ENCODE measurements at regions not wholly inside any gene's neighbourhood (a gene's known extent, or its start where the extent isn't known, plus 50 kb on each side); places are given as distances from the start of the nearest gene placed in this dataset.

- no peak overlapping the region for H3K27ac ChIP-seq
- H3K27me3 ChIP-seq = peaks cover 0 to 39% (median 5%) of the 10 kb centered on the region in 3 donors
- TF ChIP-seq EP300 (IDR thresholded peaks at IDR 0.05) = no peak
- TF ChIP-seq, protein P1, sequence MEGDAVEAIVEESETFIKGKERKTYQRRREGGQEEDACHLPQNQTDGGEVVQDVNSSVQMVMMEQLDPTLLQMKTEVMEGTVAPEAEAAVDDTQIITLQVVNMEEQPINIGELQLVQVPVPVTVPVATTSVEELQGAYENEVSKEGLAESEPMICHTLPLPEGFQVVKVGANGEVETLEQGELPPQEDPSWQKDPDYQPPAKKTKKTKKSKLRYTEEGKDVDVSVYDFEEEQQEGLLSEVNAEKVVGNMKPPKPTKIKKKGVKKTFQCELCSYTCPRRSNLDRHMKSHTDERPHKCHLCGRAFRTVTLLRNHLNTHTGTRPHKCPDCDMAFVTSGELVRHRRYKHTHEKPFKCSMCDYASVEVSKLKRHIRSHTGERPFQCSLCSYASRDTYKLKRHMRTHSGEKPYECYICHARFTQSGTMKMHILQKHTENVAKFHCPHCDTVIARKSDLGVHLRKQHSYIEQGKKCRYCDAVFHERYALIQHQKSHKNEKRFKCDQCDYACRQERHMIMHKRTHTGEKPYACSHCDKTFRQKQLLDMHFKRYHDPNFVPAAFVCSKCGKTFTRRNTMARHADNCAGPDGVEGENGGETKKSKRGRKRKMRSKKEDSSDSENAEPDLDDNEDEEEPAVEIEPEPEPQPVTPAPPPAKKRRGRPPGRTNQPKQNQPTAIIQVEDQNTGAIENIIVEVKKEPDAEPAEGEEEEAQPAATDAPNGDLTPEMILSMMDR (IDR thresholded peaks at IDR 0.05) = no peak
- no peak for TF ChIP-seq POLR2AphosphoS5 (IDR thresholded peaks at IDR 0.05)
- TF ChIP-seq POLR2A (IDR thresholded peaks at IDR 0.05) = no peak
- no peaks in the 10 kb centered on the region for H3K9me3 ChIP-seq
- DNase-seq = peak in 1 of 2 donors; percentile 14
- H3K4me3 ChIP-seq = no peak overlapping the region
- no peaks in the 10 kb centered on the region for H3K4me1 ChIP-seq
- no peaks in the 10 kb centered on the region for H3K36me3 ChIP-seq
- intact Hi-C loops (cut with DNase I; ENCODE audit: low total_unique reads) = no loop called here
- WGBS, 5 donors = 91 to 94% (median 93%) methylated on average over 50 of the region's 50 CpGs
Measured at GRCh38 chr18:78726326-78727056, 253.1 kb upstream of the SALL3 start.

DNA sequence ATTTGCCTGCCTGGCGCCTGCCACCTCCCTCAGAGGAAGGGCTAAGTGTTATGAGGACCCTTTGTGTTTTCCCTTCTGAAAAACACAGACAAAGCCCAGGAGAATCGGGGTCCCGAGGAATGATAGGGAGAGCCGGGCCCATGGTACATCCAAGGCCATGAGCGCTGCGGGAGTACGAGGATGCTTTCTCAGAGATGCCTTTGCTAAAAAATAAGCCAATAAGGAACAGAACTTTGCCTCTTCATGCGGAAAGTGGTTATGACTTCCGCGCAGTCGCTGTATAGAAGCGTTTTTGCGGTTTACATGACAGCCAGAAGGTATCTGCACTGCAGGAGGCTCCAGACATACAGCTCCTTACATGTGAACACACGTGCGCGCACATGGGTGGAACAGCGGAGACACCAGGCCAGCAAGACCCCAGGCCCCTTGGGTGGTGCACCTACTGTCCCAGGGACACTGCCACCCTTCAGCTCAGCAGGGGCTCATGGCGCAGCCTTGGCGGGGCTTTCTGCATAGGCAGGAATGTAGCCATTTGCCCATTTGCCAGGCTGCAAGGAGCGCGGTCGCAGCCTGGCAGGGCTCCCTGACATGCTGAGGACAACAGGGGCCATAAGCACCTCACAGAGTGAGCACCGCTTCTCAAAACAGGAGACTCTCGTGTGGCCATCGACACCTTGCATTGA is 252.4 kb upstream of the SALL3 start:
- no peak overlapping the region for H3K4me3 ChIP-seq
- no peaks in the 10 kb centered on the region for H3K9me3 ChIP-seq
- no peaks in the 10 kb centered on the region for H3K4me1 ChIP-seq
- no peaks in the 10 kb centered on the region for H3K36me3 ChIP-seq
- peaks cover 0 to 41% (median 5%) of the 10 kb centered on the region in 3 donors for H3K27me3 ChIP-seq
- no peak overlapping the region for H3K27ac ChIP-seq
- intact Hi-C loops (cut with DNase I; ENCODE audit: low total_unique reads) = no loop called here
- peak in 1 of 2 donors; percentile 10 for DNase-seq
- TF ChIP-seq, protein P1 (IDR thresholded peaks at IDR 0.05) = no peak
- no peak for TF ChIP-seq EP300 (IDR thresholded peaks at IDR 0.05)
- no peak for TF ChIP-seq POLR2A (IDR thresholded peaks at IDR 0.05)
- no peak for TF ChIP-seq POLR2AphosphoS5 (IDR thresholded peaks at IDR 0.05)
- 93 to 95% (median 94%) methylated on average over 22 to 25 of the region's 25 CpGs for WGBS, 5 donors

DNA sequence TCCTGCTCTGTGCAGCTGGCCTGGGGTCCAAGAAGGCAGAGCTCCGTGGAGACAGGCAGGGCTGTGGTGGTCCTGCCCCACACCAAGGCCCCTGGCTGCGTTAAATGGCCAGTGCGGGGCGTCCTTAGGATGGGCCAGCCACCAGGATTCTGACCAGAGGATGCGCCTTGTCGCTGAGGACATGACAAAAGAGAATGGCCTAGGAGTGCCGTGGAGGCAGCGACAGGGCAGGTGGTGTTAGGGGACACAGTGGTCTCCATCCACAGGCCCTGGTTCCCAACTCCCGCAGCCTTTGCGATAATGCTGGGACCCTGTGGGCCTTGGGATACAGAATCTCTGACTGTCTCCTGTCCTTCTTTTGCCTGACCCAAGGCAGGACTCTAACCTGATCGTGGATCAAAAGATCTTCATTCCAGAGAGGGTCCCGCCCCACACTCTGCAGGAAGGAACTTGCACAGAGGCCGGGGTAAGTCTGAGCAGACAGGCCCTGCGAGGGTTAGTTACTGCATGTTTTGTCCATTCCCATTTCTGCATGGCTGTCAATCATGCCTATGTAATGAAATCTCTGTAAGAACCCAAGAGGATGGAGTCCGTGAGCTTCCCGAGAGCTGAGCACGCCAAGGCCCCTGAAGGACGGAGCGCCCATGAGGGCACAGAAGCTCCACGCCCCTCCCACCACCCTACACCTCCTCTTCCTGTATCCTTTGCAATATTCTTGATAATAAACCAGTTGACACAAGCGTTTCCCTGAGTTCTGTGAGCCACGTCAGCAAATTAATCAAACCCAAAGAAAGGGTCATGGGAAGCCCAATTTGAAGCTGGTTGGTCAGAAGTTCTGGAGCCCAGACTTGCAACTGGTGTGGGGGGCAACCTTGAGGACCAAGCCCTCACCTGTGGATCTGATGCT is 251.5 kb upstream of the SALL3 start:
- no peaks in the 10 kb centered on the region for H3K4me1 ChIP-seq
- DNase-seq = peak in 1 of 2 donors; percentile 11
- H3K4me3 ChIP-seq = no peak overlapping the region
- peaks cover 0 to 47% (median 4%) of the 10 kb centered on the region in 3 donors for H3K27me3 ChIP-seq
- no peak overlapping the region for H3K27ac ChIP-seq
- TF ChIP-seq, protein P1 (IDR thresholded peaks at IDR 0.05) = no peak
- no peak for TF ChIP-seq EP300 (IDR thresholded peaks at IDR 0.05)
- no peak for TF ChIP-seq POLR2AphosphoS5 (IDR thresholded peaks at IDR 0.05)
- TF ChIP-seq POLR2A (IDR thresholded peaks at IDR 0.05) = no peak
- H3K9me3 ChIP-seq = no peaks in the 10 kb centered on the region
- WGBS, 5 donors = 79 to 85% (median 83%) methylated on average over 22 of the region's 22 CpGs
- H3K36me3 ChIP-seq = no peaks in the 10 kb centered on the region
- intact Hi-C loops (cut with DNase I; ENCODE audit: low total_unique reads) = no loop called here
